ENCODE measurements at regions not wholly inside any gene's neighbourhood (a gene's known extent, or its start where the extent isn't known, plus 50 kb on each side); places are given as distances from the start of the nearest gene placed in this dataset.

DNA sequence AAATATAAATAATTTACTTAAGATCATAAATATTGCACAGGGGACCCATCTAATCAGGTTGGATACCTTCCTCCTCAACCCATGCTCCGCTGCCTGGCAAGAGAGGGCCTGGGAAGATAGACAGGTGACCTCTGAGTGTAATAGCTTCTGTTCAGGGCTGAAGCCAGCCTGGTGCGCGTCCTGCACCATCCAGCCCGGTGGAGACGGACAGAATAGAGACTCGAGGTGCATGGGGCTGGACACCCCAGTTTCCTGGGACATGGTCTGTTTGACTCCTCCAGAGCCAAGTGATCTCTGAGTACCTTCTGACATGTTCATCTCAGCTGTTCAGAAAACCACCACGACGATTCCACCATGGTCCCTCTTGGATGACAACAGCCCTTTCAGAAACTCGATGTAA is 209.3 kb upstream of the MYT1L start:
- no peak for TF ChIP-seq POLR2A (IDR thresholded peaks at IDR 0.05)
- TF ChIP-seq, protein P1, sequence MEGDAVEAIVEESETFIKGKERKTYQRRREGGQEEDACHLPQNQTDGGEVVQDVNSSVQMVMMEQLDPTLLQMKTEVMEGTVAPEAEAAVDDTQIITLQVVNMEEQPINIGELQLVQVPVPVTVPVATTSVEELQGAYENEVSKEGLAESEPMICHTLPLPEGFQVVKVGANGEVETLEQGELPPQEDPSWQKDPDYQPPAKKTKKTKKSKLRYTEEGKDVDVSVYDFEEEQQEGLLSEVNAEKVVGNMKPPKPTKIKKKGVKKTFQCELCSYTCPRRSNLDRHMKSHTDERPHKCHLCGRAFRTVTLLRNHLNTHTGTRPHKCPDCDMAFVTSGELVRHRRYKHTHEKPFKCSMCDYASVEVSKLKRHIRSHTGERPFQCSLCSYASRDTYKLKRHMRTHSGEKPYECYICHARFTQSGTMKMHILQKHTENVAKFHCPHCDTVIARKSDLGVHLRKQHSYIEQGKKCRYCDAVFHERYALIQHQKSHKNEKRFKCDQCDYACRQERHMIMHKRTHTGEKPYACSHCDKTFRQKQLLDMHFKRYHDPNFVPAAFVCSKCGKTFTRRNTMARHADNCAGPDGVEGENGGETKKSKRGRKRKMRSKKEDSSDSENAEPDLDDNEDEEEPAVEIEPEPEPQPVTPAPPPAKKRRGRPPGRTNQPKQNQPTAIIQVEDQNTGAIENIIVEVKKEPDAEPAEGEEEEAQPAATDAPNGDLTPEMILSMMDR (IDR thresholded peaks at IDR 0.05) = no peak
